ENCODE measurements at regions not wholly inside any gene's neighbourhood (a gene's known extent, or its start where the extent isn't known, plus 50 kb on each side); places are given as distances from the start of the nearest gene placed in this dataset.

DNA sequence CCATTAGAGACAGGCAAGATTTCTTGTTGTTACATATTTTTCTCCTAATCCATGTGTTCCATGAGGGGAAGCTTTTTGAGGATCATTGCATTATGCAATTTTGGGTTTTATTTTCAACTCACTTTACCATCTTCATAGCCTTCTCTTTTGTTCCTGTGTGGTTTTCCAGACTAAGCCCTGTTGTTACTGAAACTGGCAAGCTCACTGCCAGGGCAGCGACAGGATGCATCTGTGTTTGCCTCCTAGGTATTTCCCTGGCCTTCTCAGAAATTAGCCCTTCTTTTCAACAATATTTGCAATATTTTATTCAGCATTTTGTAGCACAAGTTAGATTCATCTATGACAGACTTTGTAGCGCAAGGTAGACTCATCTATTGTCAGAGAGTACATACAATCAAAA, 134.2 kb upstream of the CYYR1 start:
- Histone ChIP-seq H3K27ac (no peak overlapping the region), H3K9me3 (ENCODE audit: low read depth) (no peaks in the 10 kb centered on the region)

DNA sequence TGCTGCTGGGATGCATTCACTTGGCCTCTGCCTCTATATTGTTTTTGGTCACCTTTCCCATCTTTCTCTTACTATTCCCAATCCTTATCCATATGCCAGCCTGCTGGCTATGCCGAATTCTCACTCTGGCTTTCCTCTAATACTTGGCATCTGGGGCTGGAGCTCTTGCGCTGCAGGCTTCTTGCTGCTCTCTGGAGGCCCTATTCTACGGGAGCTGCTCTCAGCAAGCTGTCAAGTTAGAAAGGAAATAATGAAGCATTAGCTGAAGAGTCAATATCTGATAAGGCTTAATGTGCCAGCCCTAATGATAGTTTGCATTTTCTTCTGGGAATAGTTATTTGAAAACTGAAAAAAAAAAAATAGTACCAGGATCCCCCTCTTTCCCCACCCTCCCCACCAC, 125.3 kb upstream of the CYYR1 start:
- Histone ChIP-seq H3K4me3 (no peak overlapping the region), H3K27ac (no peak overlapping the region), H3K36me3 (no peaks in the 10 kb centered on the region), H3K27me3 (no peaks in the 10 kb centered on the region), H3K4me1 (ENCODE audit: low read depth) (no peaks in the 10 kb centered on the region), H3K9me3 (ENCODE audit: low read depth) (no peaks in the 10 kb centered on the region)
- TF ChIP-seq, protein P1, sequence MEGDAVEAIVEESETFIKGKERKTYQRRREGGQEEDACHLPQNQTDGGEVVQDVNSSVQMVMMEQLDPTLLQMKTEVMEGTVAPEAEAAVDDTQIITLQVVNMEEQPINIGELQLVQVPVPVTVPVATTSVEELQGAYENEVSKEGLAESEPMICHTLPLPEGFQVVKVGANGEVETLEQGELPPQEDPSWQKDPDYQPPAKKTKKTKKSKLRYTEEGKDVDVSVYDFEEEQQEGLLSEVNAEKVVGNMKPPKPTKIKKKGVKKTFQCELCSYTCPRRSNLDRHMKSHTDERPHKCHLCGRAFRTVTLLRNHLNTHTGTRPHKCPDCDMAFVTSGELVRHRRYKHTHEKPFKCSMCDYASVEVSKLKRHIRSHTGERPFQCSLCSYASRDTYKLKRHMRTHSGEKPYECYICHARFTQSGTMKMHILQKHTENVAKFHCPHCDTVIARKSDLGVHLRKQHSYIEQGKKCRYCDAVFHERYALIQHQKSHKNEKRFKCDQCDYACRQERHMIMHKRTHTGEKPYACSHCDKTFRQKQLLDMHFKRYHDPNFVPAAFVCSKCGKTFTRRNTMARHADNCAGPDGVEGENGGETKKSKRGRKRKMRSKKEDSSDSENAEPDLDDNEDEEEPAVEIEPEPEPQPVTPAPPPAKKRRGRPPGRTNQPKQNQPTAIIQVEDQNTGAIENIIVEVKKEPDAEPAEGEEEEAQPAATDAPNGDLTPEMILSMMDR (IDR thresholded peaks at IDR 0.05; ENCODE audit: low read depth, low read length) = no peak
- no peak for DNase-seq (ENCODE audit: low read depth in 1 of 2, low spot score in 1 of 2)

More for the DNA sequence above, 134.2 kb upstream of the CYYR1 start:
- Histone ChIP-seq H3K4me1 (ENCODE audit: low read depth) (no peaks in the 10 kb centered on the region), H3K36me3 (no peaks in the 10 kb centered on the region), H3K4me3 (no peak overlapping the region), H3K27me3 (no peaks in the 10 kb centered on the region)
- TF ChIP-seq, protein P1 (IDR thresholded peaks at IDR 0.05; ENCODE audit: low read depth, low read length) = no peak
- no peak for DNase-seq (ENCODE audit: low read depth in 1 of 2, low spot score in 1 of 2)

DNA sequence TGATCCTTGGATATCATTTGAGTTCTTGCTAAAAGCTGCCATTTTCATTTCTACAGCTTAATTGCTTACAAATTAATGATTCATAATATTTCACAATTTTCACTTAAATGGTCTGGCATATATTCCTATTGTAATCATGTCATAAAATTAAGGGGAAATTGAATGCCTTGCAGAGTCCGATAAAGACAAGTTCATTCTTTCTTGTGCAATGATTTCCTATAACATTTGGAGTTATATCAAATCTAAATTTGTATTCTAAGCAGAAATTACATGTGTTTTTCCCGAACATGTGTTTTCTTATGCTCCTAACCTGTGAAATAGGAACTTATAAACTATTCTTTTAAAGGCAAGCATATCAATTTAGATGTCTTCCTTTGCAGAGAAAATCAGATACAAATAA, 118.3 kb upstream of the CYYR1 start:
- Histone ChIP-seq H3K27ac (no peak overlapping the region), H3K27me3 (no peaks in the 10 kb centered on the region), H3K4me3 (no peak overlapping the region), H3K4me1 (ENCODE audit: low read depth) (no peaks in the 10 kb centered on the region), H3K9me3 (ENCODE audit: low read depth) (no peaks in the 10 kb centered on the region), H3K36me3 (no peaks in the 10 kb centered on the region)
- no peak for DNase-seq (ENCODE audit: low read depth in 1 of 2, low spot score in 1 of 2)
- TF ChIP-seq, protein P1 (IDR thresholded peaks at IDR 0.05; ENCODE audit: low read depth, low read length) = no peak

DNA sequence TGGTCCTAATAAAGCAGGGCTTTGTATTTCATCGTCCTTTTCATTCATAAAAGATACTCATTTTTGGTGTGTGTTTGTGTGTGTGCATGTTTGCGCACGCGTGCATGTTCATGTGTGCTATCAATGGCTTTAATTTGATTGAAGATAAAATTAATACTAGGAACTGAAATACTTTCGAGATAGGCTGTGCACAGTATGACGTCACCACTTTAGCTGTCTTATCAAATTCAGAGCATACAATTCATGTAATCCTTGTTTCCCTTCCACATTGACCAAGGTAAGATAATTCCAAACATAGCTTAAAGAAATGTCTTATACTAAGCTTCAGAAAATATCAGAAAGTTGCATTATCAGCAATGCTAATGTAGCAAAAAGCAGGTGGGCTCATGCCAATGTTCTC, 113.6 kb upstream of the CYYR1 start:
- TF ChIP-seq, protein P1 (IDR thresholded peaks at IDR 0.05; ENCODE audit: low read depth, low read length) = no peak
- no peaks in the 10 kb centered on the region for H3K36me3 ChIP-seq
- H3K9me3 ChIP-seq (ENCODE audit: low read depth) = no peaks in the 10 kb centered on the region
- no peaks in the 10 kb centered on the region for H3K4me1 ChIP-seq (ENCODE audit: low read depth)
- no peak overlapping the region for H3K27ac ChIP-seq
- DNase-seq (ENCODE audit: low read depth in 1 of 2, low spot score in 1 of 2) = no peak
- no peaks in the 10 kb centered on the region for H3K27me3 ChIP-seq
- no peak overlapping the region for H3K4me3 ChIP-seq

DNA sequence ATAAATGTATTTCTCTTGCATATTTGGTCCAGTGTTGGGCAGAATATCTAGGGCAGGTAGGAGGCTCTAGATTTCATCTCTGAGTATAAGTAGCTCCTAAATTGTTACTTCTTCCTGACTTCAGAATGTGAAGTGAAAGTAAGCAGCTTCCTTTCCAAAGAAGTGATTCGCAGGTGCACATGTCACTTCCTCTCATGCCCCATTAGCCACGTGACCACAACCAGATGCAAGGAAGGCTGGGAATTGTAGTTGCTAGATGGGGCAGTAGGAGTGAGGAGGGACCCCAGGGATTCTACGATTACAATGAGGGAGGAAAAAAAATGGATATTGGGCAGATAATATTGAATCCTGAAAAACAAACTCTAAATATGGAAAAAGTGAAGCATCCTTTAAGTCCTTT, 113.2 kb upstream of the CYYR1 start:
- TF ChIP-seq, protein P1 (IDR thresholded peaks at IDR 0.05; ENCODE audit: low read depth, low read length) = no peak
- H3K9me3 ChIP-seq (ENCODE audit: low read depth) = no peaks in the 10 kb centered on the region
- H3K4me1 ChIP-seq (ENCODE audit: low read depth) = no peaks in the 10 kb centered on the region
- peak in 1 of 2 donors; percentile 6 for DNase-seq (ENCODE audit: low read depth in 1 of 2, low spot score in 1 of 2)
- no peak overlapping the region for H3K4me3 ChIP-seq
- H3K27me3 ChIP-seq = no peaks in the 10 kb centered on the region
- no peak overlapping the region for H3K27ac ChIP-seq
- H3K36me3 ChIP-seq = no peaks in the 10 kb centered on the region

DNA sequence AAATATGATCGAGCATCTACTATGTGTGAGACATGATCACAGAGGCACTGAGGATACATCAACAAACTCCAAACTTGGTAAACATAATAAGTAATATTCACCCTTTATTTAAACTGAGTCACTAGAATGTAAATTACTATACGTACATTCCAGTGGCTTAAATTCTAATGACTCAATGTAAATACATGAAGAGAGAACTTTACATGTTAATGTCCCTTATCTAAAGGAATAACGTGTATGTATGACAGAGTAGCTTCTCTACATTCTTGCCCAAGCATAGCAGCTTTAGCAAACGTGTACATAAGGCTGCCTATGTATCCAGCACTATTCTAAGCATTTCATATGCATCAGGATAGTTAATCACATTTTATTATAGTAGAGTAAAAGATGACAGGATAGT, 111.8 kb upstream of the CYYR1 start:
- Histone ChIP-seq H3K36me3 (no peaks in the 10 kb centered on the region), H3K4me3 (no peak overlapping the region), H3K9me3 (ENCODE audit: low read depth) (no peaks in the 10 kb centered on the region), H3K4me1 (ENCODE audit: low read depth) (no peaks in the 10 kb centered on the region), H3K27ac (no peak overlapping the region), H3K27me3 (no peaks in the 10 kb centered on the region)
- DNase-seq (ENCODE audit: low read depth in 1 of 2, low spot score in 1 of 2) = no peak
- TF ChIP-seq, protein P1 (IDR thresholded peaks at IDR 0.05; ENCODE audit: low read depth, low read length) = no peak
